GM19372 (cell line): ENCODE measurements at regions not wholly inside any gene's neighbourhood (a gene's known extent, or its start where the extent isn't known, plus 50 kb on each side); places are given as distances from the start of the nearest gene placed in this dataset.

Source experiments
- ATAC-seq: cut with Tn5 transposase; IDR thresholded peaks from one replicate; pipeline ENCODE4 v1.9.1; 2021; ENCODE audit warnings: mild to moderate bottlenecking, low read depth, moderate library complexity; ENCODE audit not compliant: unreplicated experiment

GRCh38 chr11:87444993-87445392, 407.3 kb downstream of the TMEM135 start:
- no peak for ATAC-seq

- no peak for ATAC-seq
These were observed 406.0 kb downstream of the TMEM135 start for GRCh38 chr11:87443707-87444106.

GRCh38 chr11:87440076-87440770, 402.5 kb downstream of the TMEM135 start:
- no peak for ATAC-seq

GRCh38 chr11:87438416-87438815, 400.7 kb downstream of the TMEM135 start:
- ATAC-seq = no peak

- ATAC-seq = no peak
These were observed 400.1 kb downstream of the TMEM135 start for GRCh38 chr11:87437844-87438223.

- ATAC-seq = no peak
These were observed 399.6 kb downstream of the TMEM135 start for GRCh38 chr11:87437133-87437843.

- ATAC-seq = no peak
These were observed 394.3 kb downstream of the TMEM135 start for GRCh38 chr11:87432022-87432421.

- ATAC-seq = no peak
These were observed 393.7 kb downstream of the TMEM135 start for GRCh38 chr11:87431392-87431791.

GRCh38 chr11:87430821-87431220, 393.1 kb downstream of the TMEM135 start:
- ATAC-seq = no peak

- no peak for ATAC-seq
These were observed 392.3 kb downstream of the TMEM135 start for GRCh38 chr11:87429996-87430395.

GRCh38 chr11:87428266-87428665, 390.5 kb downstream of the TMEM135 start:
- ATAC-seq = no peak

GRCh38 chr11:87425943-87426342, 388.2 kb downstream of the TMEM135 start:
- no peak for ATAC-seq

GRCh38 chr11:87425391-87425790, 387.7 kb downstream of the TMEM135 start:
- ATAC-seq = no peak

- ATAC-seq = no peak
These were observed 385.4 kb downstream of the TMEM135 start for GRCh38 chr11:87423161-87423560.

GRCh38 chr11:87422566-87422965, 384.8 kb downstream of the TMEM135 start:
- ATAC-seq = no peak

- peak; percentile 81 for ATAC-seq
These were observed 383.7 kb downstream of the TMEM135 start for GRCh38 chr11:87421422-87421821.

- ATAC-seq = no peak
These were observed 380.2 kb downstream of the TMEM135 start for GRCh38 chr11:87417951-87418350.

GRCh38 chr11:87405843-87406242, 368.1 kb downstream of the TMEM135 start:
- ATAC-seq = no peak

- no peak for ATAC-seq
These were observed 367.6 kb downstream of the TMEM135 start for GRCh38 chr11:87405356-87405755.

GRCh38 chr11:87401653-87402052, 363.9 kb downstream of the TMEM135 start:
- ATAC-seq = no peak

- ATAC-seq = no peak
These were observed 361.6 kb downstream of the TMEM135 start for GRCh38 chr11:87399341-87399740.

- ATAC-seq = no peak
These were observed 361.2 kb downstream of the TMEM135 start for GRCh38 chr11:87398931-87399330.
